ENCODE measurements at regions not wholly inside any gene's neighbourhood (a gene's known extent, or its start where the extent isn't known, plus 50 kb on each side); places are given as distances from the start of the nearest gene placed in this dataset.
"Not testable (repeated sequence)": the region's sequence is repeated elsewhere in the genome, so short reads cannot be mapped to it uniquely, and the experiment has no call there.

DNA sequence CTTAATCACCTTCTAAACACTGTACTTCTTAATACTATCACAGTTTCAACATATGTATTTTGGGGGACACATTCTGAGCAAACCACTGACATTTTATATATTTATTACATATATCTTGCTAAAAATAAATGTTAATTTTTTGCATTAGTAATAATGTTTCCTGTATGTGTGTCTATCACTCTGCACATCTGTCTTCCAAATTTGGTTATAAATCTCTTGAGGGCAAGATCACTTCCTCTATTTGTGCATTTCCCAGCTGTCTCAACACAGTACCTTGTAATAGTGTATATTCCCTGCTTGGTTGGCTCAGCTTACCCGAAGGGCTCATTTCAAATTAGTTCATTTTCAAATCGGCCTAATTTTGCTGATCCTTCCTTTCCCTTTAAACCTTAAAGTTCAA, 617.1 kb upstream of the GYPC start:
- Histone ChIP-seq H3K27me3 (ENCODE audit: control insufficient read depth, insufficient read depth, low read length, poor library complexity, severe bottlenecking) (no peaks in the 10 kb centered on the region), H3K36me3 (ENCODE audit: control insufficient read depth, insufficient read depth, low read length) (no peaks in the 10 kb centered on the region), H3K4me3 (ENCODE audit: insufficient read depth, low read depth, low read length) (no peak overlapping the region), H3K27ac (ENCODE audit: insufficient read depth, low read depth, low read length, poor library complexity, severe bottlenecking) (no peak overlapping the region), H3K4me1 (ENCODE audit: control insufficient read depth, insufficient read depth, low read length) (no peaks in the 10 kb centered on the region), H3K9me3 (ENCODE audit: control insufficient read depth, low read length) (no peaks in the 10 kb centered on the region)
- 82 to 89% methylated on average over 2 of the region's 2 CpGs for WGBS, 2 experiments

DNA sequence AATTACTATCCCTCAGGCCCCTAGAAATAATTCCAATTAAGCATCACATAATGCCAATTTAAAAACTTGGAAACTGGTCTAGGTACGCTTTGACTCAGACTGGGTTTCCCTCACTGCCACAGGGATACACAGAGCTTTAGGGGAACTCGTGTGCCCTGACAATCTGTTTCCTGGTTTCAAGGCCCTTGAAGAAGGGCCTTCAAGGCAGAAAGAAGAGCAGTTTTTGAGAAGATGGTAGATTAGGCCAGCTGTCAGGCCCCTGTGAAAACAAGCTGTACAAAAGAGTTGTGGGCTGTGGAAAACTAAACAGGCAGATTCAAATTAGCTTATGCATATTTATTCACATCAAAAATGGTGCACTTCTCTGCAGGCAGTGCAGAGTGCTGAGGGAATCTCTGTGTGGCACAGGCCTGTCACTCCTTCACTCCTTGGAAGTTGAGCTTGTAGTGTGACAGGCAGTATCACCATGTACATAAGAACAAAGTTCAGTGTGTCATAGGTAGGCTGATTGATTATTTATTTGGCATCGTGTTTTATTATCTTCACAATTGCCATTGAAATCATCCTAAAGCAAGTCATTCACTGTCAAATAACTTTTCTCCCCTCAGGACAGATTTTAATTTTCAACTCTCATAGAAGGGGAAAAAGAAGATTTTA, 614.4 kb upstream of the GYPC start:
- Histone ChIP-seq H3K4me1 (ENCODE audit: control insufficient read depth, insufficient read depth, low read length) (no peaks in the 10 kb centered on the region), H3K36me3 (ENCODE audit: control insufficient read depth, insufficient read depth, low read length) (no peaks in the 10 kb centered on the region), H3K4me3 (ENCODE audit: insufficient read depth, low read depth, low read length) (no peak overlapping the region), H3K27ac (ENCODE audit: insufficient read depth, low read depth, low read length, poor library complexity, severe bottlenecking) (no peak overlapping the region), H3K9me3 (ENCODE audit: control insufficient read depth, low read length) (no peaks in the 10 kb centered on the region), H3K27me3 (ENCODE audit: control insufficient read depth, insufficient read depth, low read length, poor library complexity, severe bottlenecking) (no peaks in the 10 kb centered on the region)
- 93% methylated on average over 2 to 3 of the region's 3 CpGs for WGBS, 2 experiments

DNA sequence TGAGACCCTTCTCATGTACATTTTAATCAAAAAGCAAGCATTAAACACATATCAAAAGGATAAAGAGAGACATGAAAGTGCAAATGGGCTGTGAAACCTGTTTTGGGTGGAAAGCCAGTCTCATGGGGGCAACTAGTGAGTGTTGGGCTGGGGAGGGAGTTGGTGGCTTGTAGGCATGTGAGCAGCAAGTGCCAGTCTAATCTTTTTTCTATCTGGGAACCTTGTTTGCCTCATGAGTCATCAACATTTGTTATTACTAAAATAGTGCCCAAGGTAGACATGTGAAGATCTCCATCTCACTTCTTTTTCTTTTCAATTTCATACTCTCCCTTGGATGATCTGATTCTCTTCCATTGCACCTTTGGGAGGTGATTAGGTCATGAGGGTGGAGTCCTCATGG, 613.9 kb upstream of the GYPC start:
- H3K9me3 ChIP-seq (ENCODE audit: control insufficient read depth, low read length), result no peaks in the 10 kb centered on the region
- H3K27ac ChIP-seq (ENCODE audit: insufficient read depth, low read depth, low read length, poor library complexity, severe bottlenecking), result no peak overlapping the region
- no peak overlapping the region for H3K4me3 ChIP-seq (ENCODE audit: insufficient read depth, low read depth, low read length)
- no peaks in the 10 kb centered on the region for H3K36me3 ChIP-seq (ENCODE audit: control insufficient read depth, insufficient read depth, low read length)
- no peaks in the 10 kb centered on the region for H3K4me1 ChIP-seq (ENCODE audit: control insufficient read depth, insufficient read depth, low read length)
- H3K27me3 ChIP-seq (ENCODE audit: control insufficient read depth, insufficient read depth, low read length, poor library complexity, severe bottlenecking), result no peaks in the 10 kb centered on the region

DNA sequence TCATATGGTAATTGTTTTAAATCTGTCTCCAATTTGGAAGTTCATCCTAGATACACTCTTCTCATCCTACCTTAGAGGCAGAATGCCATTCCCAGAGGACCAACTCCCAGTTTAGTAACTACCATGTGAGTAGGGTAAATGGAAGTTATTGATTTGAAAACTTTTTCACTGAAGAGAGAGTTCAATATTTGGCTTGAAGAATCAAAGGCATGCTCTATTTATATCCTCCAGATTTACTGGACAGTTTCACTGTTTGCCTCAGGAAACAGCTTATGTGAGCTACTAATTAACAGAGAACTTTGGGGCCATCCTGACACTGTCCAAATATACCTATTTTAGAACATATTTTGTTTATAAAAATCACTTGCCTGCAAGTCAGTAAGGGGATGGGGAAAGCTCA, 607.2 kb upstream of the GYPC start:
- no peaks in the 10 kb centered on the region for H3K9me3 ChIP-seq (ENCODE audit: control insufficient read depth, low read length)
- no peaks in the 10 kb centered on the region for H3K36me3 ChIP-seq (ENCODE audit: control insufficient read depth, insufficient read depth, low read length)
- H3K4me3 ChIP-seq (ENCODE audit: insufficient read depth, low read depth, low read length), result no peak overlapping the region
- H3K4me1 ChIP-seq (ENCODE audit: control insufficient read depth, insufficient read depth, low read length), result no peaks in the 10 kb centered on the region
- H3K27ac ChIP-seq (ENCODE audit: insufficient read depth, low read depth, low read length, poor library complexity, severe bottlenecking), result no peak overlapping the region
- H3K27me3 ChIP-seq (ENCODE audit: control insufficient read depth, insufficient read depth, low read length, poor library complexity, severe bottlenecking), result no peaks in the 10 kb centered on the region

DNA sequence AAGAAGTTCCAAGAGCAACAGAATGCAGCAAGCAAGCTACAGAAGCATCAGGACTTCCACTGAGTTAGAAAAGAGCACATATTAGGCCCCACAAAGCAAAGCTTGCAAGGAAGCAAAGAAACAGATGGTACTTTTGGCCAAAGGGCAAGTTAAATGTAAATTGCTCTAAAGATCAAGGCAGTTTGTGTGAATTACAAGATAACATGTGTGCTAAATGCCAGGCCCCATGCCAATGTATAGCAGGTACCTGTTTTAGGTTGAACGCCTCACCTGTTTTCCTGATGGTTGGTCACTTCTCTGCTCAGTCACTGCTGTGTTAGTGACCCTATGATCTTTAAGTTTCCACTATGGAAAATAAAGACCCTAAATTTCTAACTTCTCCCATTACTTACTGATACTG, 606.5 kb upstream of the GYPC start:
- no peak overlapping the region for H3K27ac ChIP-seq (ENCODE audit: insufficient read depth, low read depth, low read length, poor library complexity, severe bottlenecking)
- H3K9me3 ChIP-seq (ENCODE audit: control insufficient read depth, low read length), result no peaks in the 10 kb centered on the region
- 92 to 94% methylated on average over 1 of the region's 1 CpG for WGBS, 2 experiments
- H3K36me3 ChIP-seq (ENCODE audit: control insufficient read depth, insufficient read depth, low read length), result no peaks in the 10 kb centered on the region
- H3K4me3 ChIP-seq (ENCODE audit: insufficient read depth, low read depth, low read length), result no peak overlapping the region
- H3K27me3 ChIP-seq (ENCODE audit: control insufficient read depth, insufficient read depth, low read length, poor library complexity, severe bottlenecking), result no peaks in the 10 kb centered on the region
- H3K4me1 ChIP-seq (ENCODE audit: control insufficient read depth, insufficient read depth, low read length), result no peaks in the 10 kb centered on the region

DNA sequence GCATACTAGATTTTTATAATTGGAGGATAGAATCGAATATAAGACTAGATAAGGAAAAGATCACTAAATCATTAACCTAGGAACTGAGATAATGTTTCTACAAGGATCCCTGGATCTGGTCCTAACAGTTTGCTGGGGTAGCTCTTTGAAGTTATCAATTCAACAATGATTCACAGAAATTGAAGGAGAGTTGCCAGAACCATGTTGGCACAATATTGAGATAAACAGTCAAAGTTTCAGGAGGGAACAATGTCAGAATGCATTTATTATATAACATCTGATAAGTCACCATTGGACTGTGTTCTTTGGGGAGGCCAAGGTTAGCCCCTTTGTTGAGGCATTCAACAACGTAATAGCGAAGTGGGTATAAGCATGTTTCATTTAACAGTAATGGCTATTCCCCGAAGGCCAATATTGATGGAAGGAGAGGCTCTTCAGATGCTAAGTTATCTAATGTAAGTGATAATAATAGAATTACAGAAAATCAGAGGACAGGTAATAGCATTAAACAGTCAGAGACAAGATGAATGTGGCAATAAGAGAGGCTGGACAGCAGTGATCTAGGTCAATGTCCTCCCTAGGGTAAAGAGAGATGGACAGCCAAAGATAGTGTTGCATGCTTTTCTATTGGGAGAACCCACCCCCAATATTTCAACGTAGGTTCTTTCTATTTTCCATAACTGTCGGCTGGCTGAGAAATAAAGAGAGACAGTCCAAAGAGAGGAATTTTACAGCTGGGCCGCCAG, 604.8 kb upstream of the GYPC start:
- WGBS, 2 experiments, result 98% methylated on average over 7 of the region's 7 CpGs
- no peak overlapping the region for H3K27ac ChIP-seq (ENCODE audit: insufficient read depth, low read depth, low read length, poor library complexity, severe bottlenecking)
- no peak overlapping the region for H3K4me3 ChIP-seq (ENCODE audit: insufficient read depth, low read depth, low read length)
- H3K9me3 ChIP-seq (ENCODE audit: control insufficient read depth, low read length), result no peaks in the 10 kb centered on the region
- H3K36me3 ChIP-seq (ENCODE audit: control insufficient read depth, insufficient read depth, low read length), result no peaks in the 10 kb centered on the region
- H3K4me1 ChIP-seq (ENCODE audit: control insufficient read depth, insufficient read depth, low read length), result no peaks in the 10 kb centered on the region
- no peaks in the 10 kb centered on the region for H3K27me3 ChIP-seq (ENCODE audit: control insufficient read depth, insufficient read depth, low read length, poor library complexity, severe bottlenecking)

DNA sequence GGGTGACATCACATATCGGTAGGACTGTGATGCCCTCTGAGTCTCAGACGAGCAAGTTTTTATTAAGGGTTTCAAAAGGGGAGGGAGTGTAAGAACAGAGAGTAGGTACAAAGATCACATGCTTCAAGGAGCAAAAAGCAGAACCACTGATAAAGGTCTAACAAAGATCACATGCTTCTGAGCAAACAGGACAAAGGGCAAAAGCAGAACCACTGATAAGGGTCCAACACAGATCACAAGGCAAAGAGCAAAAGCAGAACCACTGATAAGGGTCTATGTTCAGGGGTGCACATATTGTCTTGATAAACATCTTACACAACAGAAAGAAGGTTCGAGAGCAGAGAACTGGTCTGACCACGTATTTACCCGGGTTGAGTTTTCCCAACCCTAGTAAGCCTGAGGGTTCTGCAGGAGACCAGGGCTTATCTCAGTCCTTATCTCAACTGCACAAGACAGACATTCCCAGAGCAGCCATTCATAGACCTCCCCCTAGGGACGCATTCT, 604.2 kb upstream of the GYPC start:
- not testable (repeated sequence) for H3K27me3 ChIP-seq (ENCODE audit: control insufficient read depth, insufficient read depth, low read length, poor library complexity, severe bottlenecking); H3K4me1 ChIP-seq (ENCODE audit: control insufficient read depth, insufficient read depth, low read length); H3K4me3 ChIP-seq (ENCODE audit: insufficient read depth, low read depth, low read length); H3K27ac ChIP-seq (ENCODE audit: insufficient read depth, low read depth, low read length, poor library complexity, severe bottlenecking); H3K36me3 ChIP-seq (ENCODE audit: control insufficient read depth, insufficient read depth, low read length); H3K9me3 ChIP-seq (ENCODE audit: control insufficient read depth, low read length)
- WGBS, 2 experiments, result 94 to 98% methylated on average over 5 of the region's 6 CpGs

DNA sequence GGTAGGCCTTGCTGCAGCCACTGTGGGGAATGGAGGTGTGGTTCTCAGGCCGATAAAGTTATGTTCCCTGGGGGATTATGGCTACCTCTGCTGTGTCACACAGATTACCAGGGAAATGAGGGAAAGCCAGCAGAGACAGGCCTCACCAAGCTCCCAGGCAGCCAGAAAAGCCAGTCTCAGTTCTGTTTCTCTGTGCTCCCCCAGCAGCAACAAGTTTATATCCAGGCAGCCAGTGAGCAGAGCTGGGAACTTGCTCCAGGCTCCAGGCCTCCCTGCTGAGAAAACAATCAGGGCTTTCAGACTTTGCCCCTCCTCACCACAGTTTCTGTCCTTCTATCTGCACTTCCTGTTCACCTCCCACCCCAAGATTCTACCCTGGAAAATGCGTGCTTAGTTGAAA, 596.6 kb upstream of the GYPC start:
- 52 to 57% methylated on average over 2 of the region's 2 CpGs for WGBS, 2 experiments
- Histone ChIP-seq H3K27me3 (ENCODE audit: control insufficient read depth, insufficient read depth, low read length, poor library complexity, severe bottlenecking) (no peaks in the 10 kb centered on the region), H3K4me1 (ENCODE audit: control insufficient read depth, insufficient read depth, low read length) (no peaks in the 10 kb centered on the region), H3K36me3 (ENCODE audit: control insufficient read depth, insufficient read depth, low read length) (no peaks in the 10 kb centered on the region), H3K4me3 (ENCODE audit: insufficient read depth, low read depth, low read length) (no peak overlapping the region), H3K9me3 (ENCODE audit: control insufficient read depth, low read length) (no peaks in the 10 kb centered on the region), H3K27ac (ENCODE audit: insufficient read depth, low read depth, low read length, poor library complexity, severe bottlenecking) (no peak overlapping the region)

DNA sequence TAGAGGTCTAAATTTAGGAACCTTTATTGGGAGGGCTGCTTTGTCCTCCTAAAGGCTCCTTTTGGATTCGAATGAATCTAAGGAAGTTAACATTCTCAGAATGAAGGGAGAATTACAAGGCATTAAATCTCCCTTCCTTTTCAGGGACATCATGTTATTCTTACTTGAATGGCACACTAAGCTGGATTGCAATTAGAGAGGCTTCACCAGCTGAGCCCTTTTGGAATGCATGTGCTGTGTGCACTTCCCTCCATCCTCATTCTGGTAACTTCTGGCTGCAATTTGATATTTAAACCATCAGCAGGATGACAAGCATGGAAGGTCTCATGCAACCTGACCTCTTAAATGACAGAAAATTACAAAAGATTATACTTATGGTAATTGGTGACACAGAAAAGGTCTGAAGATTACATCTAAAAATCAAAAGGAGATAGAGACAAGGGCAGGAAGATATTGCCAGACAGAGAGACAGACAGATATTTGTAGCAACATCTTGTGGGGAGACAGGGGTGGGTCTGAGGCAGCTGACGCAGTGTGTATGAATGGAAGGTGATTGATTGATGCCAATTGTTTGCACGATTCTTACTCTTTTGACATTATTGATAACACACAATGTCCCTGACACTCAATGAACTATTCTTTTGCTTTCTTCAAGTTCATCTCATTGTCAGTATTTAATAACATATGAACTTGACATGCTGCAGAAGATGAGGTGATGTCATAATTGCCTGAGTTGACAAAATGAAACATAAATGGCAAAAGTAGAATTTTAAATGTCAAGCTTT, 570.8 kb upstream of the GYPC start:
- Histone ChIP-seq H3K27ac (ENCODE audit: insufficient read depth, low read depth, low read length, poor library complexity, severe bottlenecking) (no peak overlapping the region), H3K4me3 (ENCODE audit: insufficient read depth, low read depth, low read length) (no peak overlapping the region), H3K36me3 (ENCODE audit: control insufficient read depth, insufficient read depth, low read length) (no peaks in the 10 kb centered on the region), H3K4me1 (ENCODE audit: control insufficient read depth, insufficient read depth, low read length) (peaks cover 3% of the 10 kb centered on the region), H3K9me3 (ENCODE audit: control insufficient read depth, low read length) (no peaks in the 10 kb centered on the region), H3K27me3 (ENCODE audit: control insufficient read depth, insufficient read depth, low read length, poor library complexity, severe bottlenecking) (no peaks in the 10 kb centered on the region)
- 69 to 79% methylated on average over 2 of the region's 3 CpGs for WGBS, 2 experiments

DNA sequence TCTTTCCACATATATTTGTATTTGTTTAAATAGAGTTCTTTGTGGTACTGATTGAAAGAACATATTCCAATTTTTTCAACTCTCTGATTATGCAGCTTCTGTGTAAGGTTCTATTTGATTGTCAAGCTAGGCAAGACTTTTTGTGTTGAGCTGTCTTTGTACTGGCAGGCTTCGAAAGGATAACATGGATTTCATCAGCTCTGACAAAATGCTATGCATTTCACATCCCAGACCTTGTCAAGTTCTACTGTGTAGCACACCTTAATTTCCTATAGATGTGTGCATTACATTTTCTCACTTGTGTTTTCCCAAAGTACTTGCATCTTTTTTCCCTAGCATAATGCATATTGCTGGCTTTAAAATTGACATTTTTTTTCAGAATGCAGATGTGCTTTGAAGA, 555.0 kb upstream of the GYPC start:
- Histone ChIP-seq H3K27me3 (ENCODE audit: control insufficient read depth, insufficient read depth, low read length, poor library complexity, severe bottlenecking) (no peaks in the 10 kb centered on the region), H3K4me3 (ENCODE audit: insufficient read depth, low read depth, low read length) (no peak overlapping the region), H3K36me3 (ENCODE audit: control insufficient read depth, insufficient read depth, low read length) (no peaks in the 10 kb centered on the region), H3K27ac (ENCODE audit: insufficient read depth, low read depth, low read length, poor library complexity, severe bottlenecking) (no peak overlapping the region), H3K4me1 (ENCODE audit: control insufficient read depth, insufficient read depth, low read length) (no peaks in the 10 kb centered on the region), H3K9me3 (ENCODE audit: control insufficient read depth, low read length) (no peaks in the 10 kb centered on the region)
- 93 to 95% methylated on average over 1 of the region's 1 CpG for WGBS, 2 experiments
